Left renal pelvis (tissue), 4 donors: ENCODE measurements at regions not wholly inside any gene's neighbourhood (a gene's known extent, or its start where the extent isn't known, plus 50 kb on each side); places are given as distances from the start of the nearest gene placed in this dataset.
"Not testable (repeated sequence)": the region's sequence is repeated elsewhere in the genome, so short reads cannot be mapped to it uniquely, and the experiment has no call there.

Source experiments
- DNase-seq, 4 donors: peaks; one replicate each; pipeline ENCODE4 v3.0.0-alpha.2; 2013; ENCODE audit warnings: low read depth in 4 of 4, low spot score in 3 of 4

GRCh38 chr2:31813016-31813415, 197.8 kb downstream of the MEMO1 start:
- no peak for DNase-seq

DNA sequence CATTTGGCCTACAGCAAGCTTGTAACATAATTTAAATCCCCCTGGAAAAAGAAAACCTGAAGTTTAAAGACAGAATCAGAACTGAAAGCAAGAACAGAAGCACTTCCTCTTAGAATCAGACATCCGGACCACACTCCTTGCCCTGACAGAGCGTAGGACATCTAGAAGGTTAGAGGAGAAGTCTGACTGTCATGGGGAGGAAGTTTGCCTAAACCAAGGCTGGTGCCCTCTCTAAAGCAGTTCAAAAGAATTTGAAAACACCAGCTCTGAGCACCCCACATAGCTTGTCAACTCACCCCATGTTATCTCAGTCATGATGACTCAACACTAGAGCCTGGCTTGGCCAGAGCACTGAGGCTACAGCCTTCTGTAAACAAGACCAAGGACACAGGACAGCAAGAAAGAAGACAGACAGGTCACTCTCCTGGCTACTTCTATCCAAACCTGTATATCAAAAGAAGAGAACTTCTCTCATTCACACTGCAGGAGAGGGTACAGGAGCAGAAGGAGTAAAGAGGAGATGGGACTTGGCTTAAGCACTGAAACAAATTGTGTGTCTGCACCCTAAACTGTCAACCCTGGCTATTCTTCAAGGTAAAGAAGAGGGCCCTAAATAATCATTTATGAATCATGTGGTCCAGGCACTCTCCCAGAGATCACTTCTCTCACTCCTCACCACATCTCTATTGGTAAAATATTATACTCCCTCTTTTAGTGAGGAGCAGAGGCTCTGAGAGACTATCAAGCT, 198.6 kb downstream of the MEMO1 start:
- no peak for DNase-seq

- DNase-seq: no peak
Measured at GRCh38 chr2:31811482-31811881, 199.3 kb downstream of the MEMO1 start.

- no peak for DNase-seq
Measured at GRCh38 chr2:31810200-31810917, 200.4 kb downstream of the MEMO1 start.

GRCh38 chr2:31805688-31806087, 205.1 kb downstream of the MEMO1 start:
- DNase-seq: no peak

DNA sequence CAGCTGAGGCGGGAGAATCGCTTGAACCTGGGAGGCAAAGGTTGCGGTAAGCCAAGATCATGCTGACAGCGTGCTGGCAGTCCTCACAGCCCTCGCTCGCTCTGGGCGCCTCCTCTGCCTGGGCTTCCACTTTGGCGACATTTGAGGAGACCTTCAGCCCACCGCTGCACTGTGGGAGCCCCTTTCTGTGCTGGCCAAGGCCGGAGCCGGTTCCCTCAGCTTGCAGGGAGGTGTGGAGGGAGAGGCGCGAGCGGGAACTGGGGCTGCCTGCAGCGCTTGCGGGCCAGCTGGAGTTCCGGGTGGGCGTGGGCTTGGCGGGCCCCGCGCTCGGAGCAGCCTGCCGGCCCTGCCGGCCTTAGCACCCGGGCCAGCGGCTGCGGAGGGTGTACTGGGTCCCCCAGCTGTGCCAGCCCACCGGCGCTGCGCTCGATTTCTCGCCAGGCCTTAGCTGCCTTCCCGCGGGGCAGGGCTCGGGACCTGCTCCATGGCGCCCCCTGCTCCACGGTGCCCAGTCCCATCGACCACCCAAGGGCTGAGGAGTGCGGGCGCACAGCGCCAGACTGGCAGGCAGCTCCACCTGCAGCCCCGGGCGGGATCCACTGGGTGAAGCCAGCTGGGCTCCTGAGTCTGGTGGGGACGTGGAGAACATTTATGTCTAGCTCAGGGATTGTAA, 207.2 kb downstream of the MEMO1 start:
- DNase-seq: not testable (repeated sequence)

- no peak for DNase-seq
Measured at GRCh38 chr2:31802711-31803110, 208.1 kb downstream of the MEMO1 start.

- not testable (repeated sequence) for DNase-seq
Measured at GRCh38 chr2:31799282-31799681, 211.5 kb downstream of the MEMO1 start.

- no peak for DNase-seq
Measured at GRCh38 chr2:31788273-31788672, 207.5 kb upstream of the SRD5A2 start.

DNA sequence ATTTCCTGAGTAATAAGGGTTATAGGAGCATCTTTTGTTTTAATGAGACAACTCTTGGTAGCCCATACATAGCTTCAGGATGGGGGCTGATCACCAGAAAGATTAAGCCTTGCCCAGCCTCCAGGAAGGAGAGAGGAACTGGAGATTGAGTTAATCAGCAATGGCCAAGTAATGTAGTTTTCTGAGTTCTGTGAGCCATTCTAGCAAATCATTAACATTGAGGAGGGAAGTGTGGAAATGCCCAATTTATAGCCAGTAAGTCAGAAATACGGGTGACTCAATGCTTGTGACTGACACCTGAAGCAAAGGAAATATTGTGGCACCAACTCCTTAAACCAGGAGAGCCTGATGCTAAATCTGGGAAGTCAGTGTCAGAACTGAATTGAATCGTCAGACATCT, 205.1 kb upstream of the SRD5A2 start:
- peak in 3 of 4 donors; percentile 14 to 29 (median 22) for DNase-seq

- DNase-seq: no peak
Measured at GRCh38 chr2:31784868-31785267, 204.1 kb upstream of the SRD5A2 start.

GRCh38 chr2:31783446-31784091, 202.8 kb upstream of the SRD5A2 start:
- DNase-seq: not testable (repeated sequence)

DNA sequence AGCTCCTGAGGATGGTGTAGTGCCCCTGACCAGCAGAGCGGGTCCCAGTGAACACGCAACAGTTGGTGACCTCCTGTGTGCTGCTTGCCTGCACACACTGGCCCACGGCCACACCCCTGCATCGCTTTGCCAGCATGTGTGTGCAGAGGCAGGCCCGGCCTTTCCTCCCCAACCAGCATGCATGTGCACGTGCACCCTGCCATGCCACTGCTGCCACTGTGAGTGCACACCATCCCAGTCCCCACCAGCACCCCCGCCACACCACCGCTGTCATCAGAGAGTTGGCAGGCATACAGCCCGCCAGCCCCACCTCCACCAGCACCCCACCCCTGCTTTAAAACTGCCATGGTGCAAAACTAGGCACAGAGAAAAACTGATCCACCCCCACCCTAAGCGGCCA, 197.4 kb upstream of the SRD5A2 start:
- no peak for DNase-seq

DNA sequence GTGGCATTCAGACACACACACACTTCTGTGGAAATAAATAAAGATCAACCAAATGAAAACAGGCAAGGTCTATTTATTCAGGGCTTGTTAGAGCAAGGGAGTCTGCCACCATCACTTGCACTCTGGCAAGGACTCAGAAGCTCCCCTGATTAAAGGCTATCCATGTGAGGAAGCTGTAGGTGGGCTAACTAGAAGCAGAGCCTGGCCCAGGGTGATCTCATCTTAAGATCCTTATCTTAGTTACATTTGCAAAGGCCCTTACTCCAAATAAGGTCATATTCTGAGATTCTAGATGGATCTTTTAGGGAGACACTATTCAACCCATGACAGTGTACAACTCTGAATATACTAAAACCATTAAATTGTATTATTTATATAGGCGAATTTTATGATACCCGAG, 190.0 kb upstream of the SRD5A2 start:
- DNase-seq: no peak

DNA sequence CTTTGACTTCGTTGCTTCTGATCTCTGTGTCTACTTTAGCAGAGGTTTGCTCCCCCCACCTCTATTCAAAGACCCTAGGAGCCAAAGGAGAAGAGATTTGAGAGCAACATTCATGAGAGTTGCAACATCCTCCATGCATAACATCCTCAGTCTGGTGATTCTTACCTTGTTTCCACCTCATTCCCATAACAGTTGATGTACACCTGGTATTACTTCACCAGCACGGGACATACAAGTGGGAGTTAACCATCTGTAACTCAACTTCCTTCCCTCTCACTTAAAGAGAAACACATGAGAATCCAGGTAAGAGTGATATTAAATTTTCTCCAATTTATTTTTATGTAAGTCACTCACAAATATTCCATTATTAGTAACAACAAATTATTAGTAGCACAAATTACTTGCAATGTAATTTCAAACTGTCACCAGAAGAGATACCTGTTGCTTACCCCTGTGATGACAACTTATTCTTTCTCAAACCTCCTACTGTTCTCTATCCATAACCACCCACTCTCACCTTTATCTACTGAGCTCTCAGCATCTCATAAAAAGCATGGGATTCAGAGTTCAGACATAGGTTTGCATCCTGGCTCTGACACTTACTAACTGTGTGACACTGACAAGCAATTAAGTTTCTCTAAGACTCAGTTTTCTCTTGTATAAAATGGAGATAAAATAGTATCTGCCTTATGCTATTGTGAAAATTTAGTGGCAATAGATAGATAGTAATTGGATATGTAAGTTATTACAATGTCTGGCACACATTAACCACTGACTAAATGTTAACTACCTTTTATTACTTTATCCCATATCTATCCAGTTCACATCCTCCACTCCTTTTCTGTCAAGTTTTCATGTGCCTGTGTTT, 184.6 kb upstream of the SRD5A2 start:
- no peak for DNase-seq

DNA sequence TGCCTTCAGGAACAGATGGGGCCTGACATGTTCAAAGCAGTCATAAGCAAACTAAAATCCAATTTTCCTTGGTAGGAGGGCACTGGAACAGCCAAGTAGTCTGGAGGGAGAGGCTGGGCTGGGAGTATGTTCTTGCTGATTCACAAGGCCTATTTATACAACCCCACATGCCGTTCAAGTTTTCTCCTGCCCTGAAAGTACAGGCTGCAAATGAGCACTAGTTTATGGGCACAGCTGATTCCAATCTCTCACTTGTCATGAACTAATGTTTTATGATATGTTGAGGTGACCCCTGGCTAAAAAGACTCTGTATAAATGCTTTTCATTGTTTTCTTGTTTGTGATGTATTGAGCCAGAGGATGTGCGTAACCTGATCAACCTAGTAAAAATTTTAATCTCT, 183.4 kb upstream of the SRD5A2 start:
- DNase-seq: peak in 1 of 4 donors; percentile 6

- DNase-seq: no peak
Measured at GRCh38 chr2:31762085-31762484, 181.3 kb upstream of the SRD5A2 start.

GRCh38 chr2:31757351-31757750, 176.6 kb upstream of the SRD5A2 start:
- DNase-seq: not testable (repeated sequence)

- not testable (repeated sequence) for DNase-seq
Measured at GRCh38 chr2:31748746-31749145, 168.0 kb upstream of the SRD5A2 start.

GRCh38 chr2:31748041-31748440, 167.3 kb upstream of the SRD5A2 start:
- DNase-seq: no peak
